PC-9 (cell line): ENCODE measurements at regions not wholly inside any gene's neighbourhood (a gene's known extent, or its start where the extent isn't known, plus 50 kb on each side); places are given as distances from the start of the nearest gene placed in this dataset.

Experiments
- BruUV-seq: library from RNA; stranded (reverse); fragments of 400-500 nt; replicated peaks from 2 replicates; lab custom pipeline; 2021; lab: Mats Ljungman, UMichigan
- CTCF ChIA-PET: fragments of 300-600 bp; sonication (Branson Sonifier 250); formaldehyde crosslinking; loops from one replicate; lab custom pipeline; 2022; ENCODE audit warnings: antibody characterized with exemption; lab: Charles Lee
- POLR2A ChIA-PET: fragments of 300-600 bp; sonication (Branson Sonifier 250); formaldehyde crosslinking; loops from one replicate; lab custom pipeline; 2022; ENCODE audit warnings: antibody characterized with exemption; ENCODE audit not compliant: unreplicated experiment; lab: Charles Lee
- DNase-seq, 2 experiments: peaks; one replicate each; pipeline versions ENCODE4 v3.0.0 to v3.0.0-alpha.2; 2015 to 2022; ENCODE audit warnings: mixed read lengths in 1 of 2
- H2AFZ ChIP-seq: fragments of 200-600 bp; sonication (generic); 2 replicates; pipeline ENCODE4 v1.8.1; 2017; ENCODE audit warnings: antibody characterized with exemption
- H3F3A ChIP-seq: fragments of 200-600 bp; sonication (generic); 2 replicates; pipeline ENCODE4 v1.8.1; 2017; ENCODE audit warnings: antibody characterized with exemption, mild to moderate bottlenecking, low read depth; ENCODE audit not compliant: insufficient read depth
- H3K27ac ChIP-seq: fragments of 200-600 bp; sonication (generic); 2 replicates; pipeline ENCODE4 v1.6.1; 2016; ENCODE audit warnings: mixed run types
- H3K27me3 ChIP-seq: fragments of 200-600 bp; sonication (generic); 2 replicates; pipeline ENCODE4 v1.6.1; 2016; ENCODE audit warnings: low read depth, mixed run types; ENCODE audit not compliant: insufficient read depth
- H3K36me3 ChIP-seq: fragments of 200-600 bp; sonication (generic); 2 replicates; pipeline ENCODE4 v1.6.1; 2016; ENCODE audit warnings: low read depth, mixed run types
- H3K4me1 ChIP-seq: fragments of 200-600 bp; sonication (generic); replicated peaks from 2 replicates; pipeline ENCODE4 v1.6.1; 2016; ENCODE audit warnings: mixed run types; ENCODE audit not compliant: insufficient read depth
- H3K4me2 ChIP-seq: fragments of 200-600 bp; sonication (generic); 2 replicates; pipeline ENCODE4 v1.6.1; 2017; ENCODE audit warnings: mixed run types
- H3K4me3 ChIP-seq: fragments of 200-600 bp; sonication (generic); 2 replicates; pipeline ENCODE4 v1.6.1; 2016; ENCODE audit warnings: mixed run types
- H3K79me2 ChIP-seq: fragments of 200-600 bp; sonication (generic); 2 replicates; pipeline ENCODE4 v1.6.1; 2017; ENCODE audit warnings: low read depth, mixed run types
- H3K9me2 ChIP-seq: fragments of 200-600 bp; sonication (generic); 2 replicates; pipeline ENCODE4 v1.8.1; 2017; ENCODE audit warnings: mild to moderate bottlenecking; ENCODE audit not compliant: insufficient read depth
- H3K9me3 ChIP-seq: fragments of 200-600 bp; sonication (generic); 2 replicates; pipeline ENCODE4 v1.8.1; 2016; ENCODE audit warnings: low read depth; ENCODE audit not compliant: insufficient read depth
- H4K20me1 ChIP-seq: fragments of 200-600 bp; sonication (generic); 2 replicates; pipeline ENCODE4 v1.8.1; 2017; ENCODE audit not compliant: insufficient read depth
- CTCF ChIP-seq: fragments of 200-600 bp; sonication (generic); conservative IDR thresholded peaks from 2 replicates; pipeline ENCODE4 v1.6.1; 2017; ENCODE audit warnings: mixed run types, antibody characterized with exemption, mild to moderate bottlenecking, moderate library complexity
- EZH2 ChIP-seq: fragments of 200-600 bp; sonication (generic); IDR thresholded peaks from 2 replicates; pipeline ENCODE4 v1.8.0; 2017; ENCODE audit warnings: antibody characterized with exemption, low read depth
- intact Hi-C: fragments of 100-400 bp; cut with micrococcal nuclease; formaldehyde crosslinking; loops from one replicate; pipeline ENCODE4 v1.10.0; 2022; ENCODE audit not compliant: unreplicated experiment

- Histone ChIP-seq H3K36me3 (no peaks in the 10 kb centered on the region), H3K27ac (no peak overlapping the region), H3K79me2 (no peaks in the 10 kb centered on the region), H3K27me3 (no peaks in the 10 kb centered on the region), H4K20me1 (no peaks in the 10 kb centered on the region), H3F3A (no peaks in the 10 kb centered on the region), H3K4me2 (no peak overlapping the region), H2AFZ (no peak overlapping the region), H3K4me1 (no peaks in the 10 kb centered on the region), H3K9me3 (peaks cover 5% of the 10 kb centered on the region; the same call in 1 of the 2 replicates), H3K4me3 (no peak overlapping the region), H3K9me2 (no peaks in the 10 kb centered on the region)
- ChIA-PET CTCF (no interaction called here), POLR2A (no interaction called here)
- TF ChIP-seq CTCF (no peak), EZH2 (no peak)
- no TSS peak for BruUV-seq
- intact Hi-C loops: no loop called here
- DNase-seq: no peak
These were observed 642.4 kb downstream of the TNS3 start for GRCh38 chr7:46939558-46939957.

DNA sequence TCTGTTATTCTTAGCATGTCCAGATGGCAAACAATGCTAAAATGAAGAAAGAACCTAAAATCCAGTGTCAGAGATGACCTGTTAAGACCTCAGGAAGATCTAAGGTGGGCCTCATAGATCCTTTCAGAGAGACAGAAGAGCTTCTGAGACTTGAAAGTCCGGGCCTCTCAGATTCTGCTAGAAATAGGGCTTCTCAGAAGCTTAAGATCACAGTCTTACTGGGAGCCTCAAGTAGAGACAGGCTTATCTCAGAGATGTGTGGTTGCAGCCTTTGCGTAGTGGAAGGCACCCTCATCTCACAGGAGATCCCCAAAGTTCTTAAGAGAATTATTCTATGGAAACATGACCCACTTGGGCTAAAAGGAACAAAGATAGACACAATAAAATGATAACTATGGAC lies 642.8 kb downstream of the TNS3 start:
- intact Hi-C loops: no loop called here
- Histone ChIP-seq H3K27ac (no peak overlapping the region), H3K4me3 (no peak overlapping the region), H3K36me3 (no peaks in the 10 kb centered on the region), H3K9me2 (no peaks in the 10 kb centered on the region), H3F3A (no peaks in the 10 kb centered on the region), H3K4me2 (no peak overlapping the region), H3K4me1 (peaks cover 5% of the 10 kb centered on the region), H3K9me3 (peaks cover 5% of the 10 kb centered on the region; the same call in 1 of the 2 replicates), H4K20me1 (no peaks in the 10 kb centered on the region), H2AFZ (no peak overlapping the region), H3K27me3 (no peaks in the 10 kb centered on the region), H3K79me2 (no peaks in the 10 kb centered on the region)
- no peak for DNase-seq
- POLR2A ChIA-PET: interaction anchor here (0.7 kb wide), 1 partner anchor 666 kb away, joined by 3 read pairs; no protein-coding TSS in a partner anchor
- CTCF ChIA-PET: no interaction called here
- no TSS peak for BruUV-seq
- TF ChIP-seq CTCF (no peak), EZH2 (no peak)

DNA sequence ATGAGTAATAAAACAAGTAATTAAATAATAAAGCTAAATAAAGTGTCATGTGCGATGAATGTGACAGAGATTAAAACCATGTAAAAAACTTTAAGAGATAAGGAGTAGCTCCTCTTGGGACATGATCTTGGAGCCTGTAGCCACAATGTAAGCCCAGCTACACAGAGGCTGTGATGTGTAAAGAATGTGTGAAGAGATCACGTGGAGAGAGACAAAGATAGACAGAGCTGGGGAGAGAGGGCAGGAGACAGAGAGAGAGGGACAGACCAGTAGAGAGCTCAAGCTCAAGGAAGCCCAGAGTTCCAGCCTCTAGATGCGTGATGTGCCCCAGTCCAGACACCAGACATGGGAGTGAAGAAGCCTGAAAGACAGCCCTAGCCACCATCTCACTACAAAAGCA lies 644.1 kb downstream of the TNS3 start:
- H4K20me1 ChIP-seq: no peaks in the 10 kb centered on the region
- intact Hi-C loops: no loop called here
- no TSS peak for BruUV-seq
- H3K27me3 ChIP-seq: no peaks in the 10 kb centered on the region
- DNase-seq: no peak
- peaks cover 17% of the 10 kb centered on the region for H3K4me1 ChIP-seq
- H2AFZ ChIP-seq: no peak overlapping the region
- ChIA-PET POLR2A (no interaction called here), CTCF (interaction anchor here (0.5 kb wide), 1 partner anchor 159 kb away, joined by 4 read pairs; no protein-coding TSS in a partner anchor)
- H3K9me3 ChIP-seq: peaks cover 5% of the 10 kb centered on the region; the same call in 1 of the 2 replicates
- no peaks in the 10 kb centered on the region for H3K79me2 ChIP-seq
- no peak overlapping the region for H3K4me3 ChIP-seq
- TF ChIP-seq CTCF (no peak), EZH2 (no peak)
- H3K4me2 ChIP-seq: no peak overlapping the region
- no peaks in the 10 kb centered on the region for H3K9me2 ChIP-seq
- no peaks in the 10 kb centered on the region for H3F3A ChIP-seq
- no peaks in the 10 kb centered on the region for H3K36me3 ChIP-seq
- no peak overlapping the region for H3K27ac ChIP-seq
